GM19397 (cell line): ENCODE measurements at regions not wholly inside any gene's neighbourhood (a gene's known extent, or its start where the extent isn't known, plus 50 kb on each side); places are given as distances from the start of the nearest gene placed in this dataset.
"Not testable (repeated sequence)": the region's sequence is repeated elsewhere in the genome, so short reads cannot be mapped to it uniquely, and the experiment has no call there.

Experiments used
- ATAC-seq: cut with Tn5 transposase; IDR thresholded peaks from one replicate; pipeline ENCODE4 v1.9.1; 2021; ENCODE audit warnings: mild to moderate bottlenecking, moderate library complexity; ENCODE audit not compliant: unreplicated experiment

DNA sequence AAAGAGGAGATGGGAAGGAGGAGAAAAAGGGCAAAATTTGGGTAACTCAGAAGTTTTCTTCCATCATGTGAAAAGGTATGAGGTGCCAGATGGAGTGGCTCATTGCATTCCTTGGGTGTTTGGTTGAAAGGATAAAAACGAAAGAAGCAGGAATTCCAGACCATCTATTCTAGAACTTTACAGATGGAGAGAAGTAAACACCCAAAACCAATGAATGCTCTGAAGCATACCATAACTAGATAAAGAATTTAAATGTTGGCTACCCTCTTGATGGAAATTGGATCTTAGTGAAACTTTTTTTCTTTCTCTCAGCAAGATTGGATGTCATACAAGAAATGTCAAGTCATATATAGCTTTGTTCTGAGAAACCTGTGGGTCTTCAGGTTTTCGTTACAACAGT, 175.6 kb upstream of the FAR2 start:
- ATAC-seq: no peak

- ATAC-seq: no peak
Measured at GRCh38 chr12:28974166-28974565, 174.9 kb upstream of the FAR2 start.

GRCh38 chr12:28974883-28975282, 174.2 kb upstream of the FAR2 start:
- ATAC-seq: no peak

- ATAC-seq: no peak
Measured at GRCh38 chr12:28975564-28976340, 173.3 kb upstream of the FAR2 start.

DNA sequence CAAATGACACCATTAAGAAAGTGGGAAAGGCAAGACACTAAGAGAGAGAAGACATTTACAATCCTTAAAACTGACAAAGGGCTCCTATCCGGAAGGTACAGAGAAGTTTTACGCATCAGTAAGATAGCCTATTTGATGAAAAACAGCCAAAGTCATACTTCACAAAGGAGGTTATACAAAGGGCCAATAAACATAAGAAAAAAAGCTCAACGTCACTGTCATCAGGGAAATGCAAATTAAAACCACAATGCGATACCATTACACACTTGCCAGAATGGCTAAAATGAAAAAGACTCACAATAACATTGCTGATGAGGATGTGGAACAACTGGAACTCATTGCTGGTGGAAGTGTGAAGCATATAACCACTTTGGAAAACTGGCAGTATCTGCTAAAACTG, 168.6 kb upstream of the FAR2 start:
- no peak for ATAC-seq

DNA sequence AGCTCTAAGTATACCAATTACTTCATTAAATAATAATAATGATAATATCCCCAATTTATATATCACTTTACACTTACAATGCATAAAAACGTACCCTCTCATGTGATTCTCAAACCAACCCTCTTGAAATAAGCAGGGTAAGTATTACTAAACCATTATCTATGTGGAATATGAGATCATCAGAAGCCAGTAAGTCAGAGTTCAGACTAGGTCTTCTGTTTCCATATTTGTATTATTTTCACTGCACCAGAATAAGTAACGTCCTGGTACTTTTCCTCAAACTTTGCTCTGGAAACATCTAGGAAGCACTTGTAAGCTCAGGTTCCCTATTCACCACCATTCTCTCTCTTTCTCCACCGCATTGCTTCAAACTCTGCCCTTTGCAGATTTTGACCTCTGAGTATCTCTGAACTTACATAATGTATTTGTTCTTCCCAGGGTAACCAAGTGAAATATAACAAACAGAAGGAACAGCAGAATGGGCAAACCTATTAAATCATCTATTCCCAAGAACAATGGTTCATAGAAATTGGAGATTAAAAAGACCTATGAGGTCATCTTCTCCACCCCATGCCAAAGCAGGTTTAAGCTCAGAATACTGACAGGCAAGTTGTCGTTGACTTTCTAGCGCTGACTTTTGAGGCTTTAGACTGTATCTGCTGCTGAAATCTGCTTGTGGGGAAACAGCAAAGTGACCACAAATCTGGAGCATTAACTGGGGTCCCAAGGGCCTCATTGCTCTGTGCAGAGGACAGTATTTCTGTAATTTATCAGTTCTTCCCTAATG, 161.3 kb upstream of the FAR2 start:
- ATAC-seq: no peak

DNA sequence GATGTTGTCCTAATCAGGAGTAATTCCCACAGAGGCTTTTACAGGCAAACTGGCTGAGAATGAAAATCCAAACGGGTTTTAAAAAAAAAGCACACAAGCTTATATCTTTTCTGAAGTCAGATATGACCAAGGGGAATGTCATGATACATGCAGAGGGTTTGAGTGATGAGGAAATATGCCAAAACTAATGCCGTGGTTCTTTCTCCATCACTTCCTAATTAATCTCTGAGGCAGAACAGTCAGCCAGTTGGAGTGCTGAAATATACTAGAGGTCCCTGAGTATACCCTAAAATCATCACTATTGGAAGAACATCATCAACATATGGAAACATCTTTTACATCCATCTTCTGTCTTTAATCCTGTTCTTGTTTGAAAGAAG, 160.8 kb upstream of the FAR2 start:
- no peak for ATAC-seq

DNA sequence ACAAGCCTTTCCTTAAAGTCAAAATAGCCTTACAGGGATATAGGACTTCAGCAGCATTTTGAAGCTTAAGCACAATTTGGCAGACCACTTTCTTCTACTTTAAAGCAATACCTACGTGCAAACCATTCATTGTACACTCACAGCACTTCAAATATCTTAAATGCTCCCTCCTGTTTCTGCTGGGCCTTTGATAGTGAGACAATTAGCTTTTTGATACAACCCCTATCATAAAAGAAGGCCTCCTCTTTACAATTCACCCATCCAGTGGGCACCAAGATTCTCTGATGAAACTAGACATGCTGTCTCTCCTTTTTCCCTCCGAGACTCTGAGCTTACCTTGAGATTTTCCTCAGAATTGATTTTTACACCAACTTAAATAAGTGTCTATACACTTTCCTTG, 157.5 kb upstream of the FAR2 start:
- no peak for ATAC-seq

GRCh38 chr12:28993720-28994119, 155.4 kb upstream of the FAR2 start:
- no peak for ATAC-seq

DNA sequence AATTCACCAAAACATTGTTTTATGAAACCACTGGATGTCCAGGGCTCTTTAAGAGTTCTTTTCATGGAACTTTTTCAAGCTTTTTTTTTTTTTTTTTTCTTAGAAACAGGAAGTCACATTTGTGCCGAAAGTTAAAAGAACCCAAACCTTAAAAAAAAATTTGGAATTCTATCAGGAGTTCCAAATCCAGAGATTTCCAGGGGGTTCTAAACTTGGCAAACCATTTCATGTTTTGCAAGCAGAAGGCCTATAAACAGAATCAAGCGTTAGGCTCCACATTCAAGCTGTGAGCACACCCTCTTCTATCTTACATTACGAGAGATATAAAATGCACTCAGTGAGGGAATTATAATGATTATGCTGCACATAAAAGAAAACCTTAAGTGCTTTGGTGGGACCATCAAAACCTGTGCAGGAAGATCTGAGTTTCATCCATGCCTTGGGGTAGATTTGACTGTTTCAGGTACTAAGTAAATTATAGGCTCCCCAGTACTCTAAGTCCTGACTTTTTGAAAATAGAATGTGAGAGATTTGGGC, 154.8 kb upstream of the FAR2 start:
- no peak for ATAC-seq

GRCh38 chr12:28996688-28997087, 152.4 kb upstream of the FAR2 start:
- no peak for ATAC-seq

DNA sequence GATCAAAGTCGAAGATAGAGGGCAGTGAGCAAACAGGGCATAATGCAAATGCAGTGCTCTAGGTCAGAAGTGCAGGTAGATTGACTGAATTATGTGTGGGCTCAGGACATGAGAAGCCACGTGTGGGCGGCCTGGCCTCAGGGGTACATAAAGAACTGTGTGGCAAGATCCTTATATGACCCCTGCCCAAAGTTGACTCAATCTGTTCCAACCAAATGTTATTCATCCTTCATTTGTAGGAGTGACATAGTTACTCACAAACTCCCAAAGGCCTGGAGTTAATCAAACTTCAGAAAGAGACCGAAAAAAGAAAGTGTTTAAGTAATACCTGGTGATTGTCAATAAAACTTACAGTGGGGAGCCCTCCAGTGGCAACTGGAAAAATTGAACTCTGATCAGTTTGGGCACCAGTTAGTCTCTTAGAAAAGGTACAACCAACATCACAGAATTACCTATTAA, 150.4 kb upstream of the FAR2 start:
- no peak for ATAC-seq

DNA sequence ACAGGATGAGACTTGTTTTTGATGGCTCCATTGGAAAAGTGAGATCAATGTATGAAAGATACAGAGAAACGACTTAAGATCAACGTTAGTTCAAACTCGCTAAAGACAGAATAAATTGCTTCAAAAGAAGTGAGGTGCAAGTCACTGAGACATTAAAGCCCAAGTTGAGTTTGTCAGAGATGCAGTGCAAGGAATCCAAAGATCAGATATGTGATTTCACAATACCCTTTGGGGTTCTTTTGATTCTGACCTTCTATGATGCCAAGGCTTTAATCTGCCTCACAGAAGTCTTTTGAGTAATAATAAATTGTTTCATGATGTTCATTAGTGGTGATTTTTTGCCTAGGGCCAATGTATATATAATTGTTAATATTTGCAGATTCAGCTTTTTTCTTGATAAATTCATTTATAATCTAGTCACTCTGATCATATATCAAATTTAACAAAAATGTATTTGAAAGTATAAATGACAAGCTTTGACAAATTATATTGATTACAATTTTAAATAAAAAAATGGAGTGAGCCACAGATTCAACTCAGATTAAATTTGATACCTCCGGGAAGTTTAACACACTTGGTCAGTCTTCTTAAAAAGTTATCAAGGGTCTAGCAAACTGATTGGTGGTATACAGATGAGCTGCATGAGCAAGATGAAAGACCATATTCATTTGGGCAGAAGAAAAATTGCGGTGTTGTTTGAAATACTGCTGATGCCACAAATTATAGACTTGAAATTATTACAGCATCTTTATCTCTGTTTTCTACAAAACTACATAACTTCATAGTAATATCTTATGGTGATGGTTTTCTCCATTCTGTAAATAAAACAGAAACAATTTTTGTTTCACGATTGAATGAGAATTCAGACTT, 144.8 kb upstream of the FAR2 start:
- no peak for ATAC-seq

DNA sequence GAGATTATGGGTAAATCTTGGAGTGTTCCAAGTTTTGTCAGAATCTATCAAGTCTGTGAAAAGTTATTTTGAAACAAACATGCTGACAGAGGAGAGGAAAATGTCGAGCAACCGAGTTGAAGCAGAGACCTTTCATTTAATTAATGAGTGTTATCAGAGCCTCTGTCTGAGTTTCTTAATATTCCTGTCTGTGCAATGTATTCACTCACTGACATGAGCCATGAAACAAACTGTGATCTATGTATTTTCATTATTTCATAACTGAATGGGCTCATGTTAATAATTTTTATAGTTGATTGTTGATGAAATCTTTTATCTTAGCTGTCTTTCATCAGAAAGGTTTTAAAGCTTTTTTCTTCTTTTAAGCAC, 144.2 kb upstream of the FAR2 start:
- ATAC-seq: no peak

DNA sequence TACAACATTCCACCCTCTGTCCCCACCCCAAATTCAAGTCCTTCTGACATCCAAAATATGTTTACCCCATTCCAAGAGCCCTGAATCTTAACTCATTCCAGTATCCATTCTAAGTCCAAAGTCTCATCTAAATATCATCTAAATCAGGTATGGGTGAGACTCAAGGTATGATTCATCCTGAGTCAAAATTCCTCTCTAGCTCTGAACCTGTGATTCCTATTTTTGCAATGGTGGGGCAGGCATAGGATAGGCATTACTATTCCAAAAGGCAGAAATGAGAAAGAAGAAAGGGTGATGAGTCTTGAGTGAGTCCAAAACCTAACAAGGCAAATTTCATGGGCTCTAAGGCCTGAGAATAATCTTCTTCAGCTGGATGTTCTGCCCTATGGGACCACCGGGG, 140.3 kb upstream of the FAR2 start:
- no peak for ATAC-seq

GRCh38 chr12:29012673-29013072, 136.4 kb upstream of the FAR2 start:
- ATAC-seq: no peak

DNA sequence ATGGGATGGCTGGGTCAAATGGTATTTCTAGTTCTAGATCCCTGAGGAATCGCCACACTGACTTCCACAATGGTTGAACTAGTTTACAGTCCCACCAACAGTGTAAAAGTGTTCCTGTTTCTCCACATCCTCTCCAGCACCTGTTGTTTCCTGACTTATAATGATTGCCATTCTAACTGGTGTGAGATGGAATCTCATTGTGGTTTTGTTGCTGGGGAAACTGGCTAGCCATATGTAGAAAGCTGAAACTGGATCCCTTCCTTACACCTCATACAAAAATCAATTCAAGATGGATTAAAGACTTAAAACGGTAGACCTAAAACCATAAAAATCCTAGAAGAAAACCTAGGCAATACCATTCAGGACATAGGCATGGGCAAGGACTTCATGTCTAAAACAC, 131.5 kb upstream of the FAR2 start:
- ATAC-seq: not testable (repeated sequence)

- ATAC-seq: no peak
Measured at GRCh38 chr12:29023436-29024076, 125.5 kb upstream of the FAR2 start.

- ATAC-seq: no peak
Measured at GRCh38 chr12:29024117-29024516, 125.0 kb upstream of the FAR2 start.

DNA sequence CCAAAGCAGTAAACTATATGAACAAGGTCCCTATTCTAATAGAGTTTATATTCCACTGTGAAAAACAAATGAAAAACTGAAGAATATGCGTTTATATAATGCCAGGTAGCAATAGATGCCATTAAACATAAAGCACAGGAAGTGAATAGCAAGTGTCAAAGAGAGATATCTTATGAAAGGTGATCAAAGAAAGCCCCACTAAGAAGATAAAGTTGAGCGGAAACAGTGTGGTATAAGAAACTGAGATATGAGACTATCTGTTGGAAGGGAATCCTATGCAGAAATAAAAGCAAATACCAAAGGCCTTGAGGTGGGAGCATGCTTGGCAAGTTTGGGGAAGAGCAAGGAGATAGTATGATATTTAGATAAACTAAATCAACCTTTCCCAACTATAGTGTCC, 123.1 kb upstream of the FAR2 start:
- ATAC-seq: no peak

DNA sequence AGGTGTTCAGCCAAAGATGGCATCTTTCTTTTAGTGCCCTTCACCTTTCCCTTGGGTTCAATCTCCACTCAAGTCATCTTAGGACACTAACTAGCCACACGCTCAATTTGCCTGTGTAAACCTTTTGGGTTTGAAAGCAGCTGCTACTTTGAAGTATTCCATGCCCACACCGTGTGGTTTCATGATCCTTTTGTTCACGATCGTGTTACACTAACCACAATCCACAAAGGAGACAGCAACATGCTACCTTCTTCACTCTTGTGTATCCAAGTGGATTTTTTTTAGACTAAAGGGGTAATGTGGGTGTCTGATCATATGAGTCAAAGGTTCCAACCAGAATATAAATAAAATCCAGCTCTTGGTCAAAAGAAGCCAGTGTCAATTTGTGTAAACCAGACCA, 122.7 kb upstream of the FAR2 start:
- ATAC-seq: no peak
